NCI-H510A treated with DMSO at 0.1 percent for 48 hours (cell line): ENCODE measurements at regions not wholly inside any gene's neighbourhood (a gene's known extent, or its start where the extent isn't known, plus 50 kb on each side); places are given as distances from the start of the nearest gene placed in this dataset.
"Not testable (repeated sequence)": the region's sequence is repeated elsewhere in the genome, so short reads cannot be mapped to it uniquely, and the experiment has no call there.

Experiments
- DNase-seq: peaks from one replicate; lab custom pipeline; 2025; lab: John Stamatoyannopoulos, UW

DNA sequence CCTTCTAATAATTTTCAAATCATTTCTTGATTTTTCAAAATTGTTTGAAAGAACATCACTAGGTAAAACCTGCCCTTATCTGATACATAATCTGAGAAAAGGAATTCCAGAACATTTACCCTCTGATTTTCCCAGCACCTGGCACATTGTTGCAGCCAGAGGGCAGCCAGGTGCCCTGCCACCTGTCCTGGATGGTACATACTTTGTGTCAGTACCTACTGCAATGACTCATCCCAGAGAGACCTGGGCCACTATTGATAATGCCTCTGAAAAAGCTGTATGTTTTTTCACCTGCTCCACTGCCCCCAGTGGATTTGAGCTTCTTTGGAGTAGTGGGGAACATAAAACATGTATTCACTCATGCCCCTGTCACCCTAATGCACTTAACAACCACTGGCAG is 648.9 kb upstream of the GBE1 start:
- no peak for DNase-seq

DNA sequence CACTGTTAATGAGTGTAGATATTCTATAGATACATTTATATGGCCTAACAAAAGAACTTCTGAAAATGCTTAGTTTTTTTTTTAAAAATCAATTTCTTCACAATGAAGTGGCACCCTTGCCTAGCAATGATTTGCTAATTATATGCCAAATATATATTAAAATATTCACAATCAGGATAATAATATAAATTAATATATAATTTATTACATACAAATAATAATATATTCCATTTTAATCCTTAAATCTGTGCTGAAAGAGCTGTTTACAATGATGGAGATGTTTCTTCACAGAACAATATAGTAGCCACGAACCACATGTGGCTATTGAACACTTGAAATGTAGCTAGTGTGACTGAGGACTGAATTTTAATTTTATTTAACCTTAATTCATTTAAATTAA is 648.4 kb upstream of the GBE1 start:
- DNase-seq = no peak

DNA sequence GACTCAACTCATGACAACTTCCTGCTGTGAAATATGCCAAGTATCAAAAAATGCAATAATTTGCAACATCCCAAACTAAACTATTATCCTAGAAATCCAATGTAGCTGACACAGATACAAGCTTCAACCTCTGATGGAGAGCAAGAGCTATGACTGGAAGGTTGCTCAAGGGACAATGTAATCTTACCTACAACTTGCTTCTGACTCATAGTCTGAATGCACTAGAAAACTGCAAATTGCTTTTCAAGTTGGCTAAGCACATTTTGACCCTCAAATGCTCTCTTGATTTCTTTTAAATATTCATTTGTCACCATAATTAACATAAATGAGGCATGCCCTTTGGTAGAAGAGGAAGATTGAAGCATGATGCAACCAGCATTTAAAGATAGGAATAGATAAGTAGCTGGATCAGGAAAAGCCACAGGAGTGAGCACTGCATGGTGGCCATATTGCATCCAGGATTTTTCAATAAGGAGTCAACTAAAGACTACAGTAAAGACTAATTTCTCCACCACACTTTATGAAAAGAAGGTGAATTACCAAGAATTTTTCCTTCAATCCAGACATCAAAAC is 630.8 kb upstream of the GBE1 start:
- DNase-seq = no peak

DNA sequence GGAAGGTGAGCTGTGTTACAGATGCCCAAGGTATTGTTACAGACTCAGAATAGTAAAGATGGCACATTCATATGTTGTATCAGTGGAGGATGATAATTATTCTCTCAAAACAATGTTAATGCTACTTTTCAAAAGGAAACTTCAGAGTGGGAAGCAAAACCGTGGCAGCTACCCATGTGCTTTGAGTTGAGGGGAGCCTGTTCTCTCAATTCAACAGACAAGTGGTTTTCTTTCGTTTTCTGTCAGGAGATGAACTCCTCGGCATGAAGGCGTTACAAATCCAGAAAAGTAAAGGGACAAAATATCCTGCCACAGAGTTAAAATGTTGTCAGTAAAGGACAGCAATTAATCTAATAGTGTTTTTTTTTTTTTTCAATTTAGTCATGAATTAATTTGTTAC is 629.4 kb upstream of the GBE1 start:
- DNase-seq = no peak

DNA sequence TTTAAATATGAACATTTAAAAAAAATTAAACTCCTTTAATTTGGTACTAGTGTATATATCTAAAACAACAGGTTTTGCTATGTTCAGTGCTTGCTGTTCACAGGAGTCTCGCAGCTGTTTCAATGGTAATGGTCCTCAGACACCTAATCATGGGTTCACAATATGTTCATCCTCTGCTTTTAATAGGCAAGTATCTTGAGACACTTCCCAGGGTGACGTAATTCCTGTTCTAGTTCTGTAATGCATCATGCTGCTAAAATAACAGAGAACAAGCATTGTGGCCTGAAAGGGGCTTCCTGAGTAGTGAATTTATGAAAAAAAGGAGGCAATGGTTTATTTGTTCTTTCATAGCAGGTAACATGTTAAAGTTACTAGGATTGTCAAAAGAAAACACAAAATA is 625.2 kb upstream of the GBE1 start:
- no peak for DNase-seq

DNA sequence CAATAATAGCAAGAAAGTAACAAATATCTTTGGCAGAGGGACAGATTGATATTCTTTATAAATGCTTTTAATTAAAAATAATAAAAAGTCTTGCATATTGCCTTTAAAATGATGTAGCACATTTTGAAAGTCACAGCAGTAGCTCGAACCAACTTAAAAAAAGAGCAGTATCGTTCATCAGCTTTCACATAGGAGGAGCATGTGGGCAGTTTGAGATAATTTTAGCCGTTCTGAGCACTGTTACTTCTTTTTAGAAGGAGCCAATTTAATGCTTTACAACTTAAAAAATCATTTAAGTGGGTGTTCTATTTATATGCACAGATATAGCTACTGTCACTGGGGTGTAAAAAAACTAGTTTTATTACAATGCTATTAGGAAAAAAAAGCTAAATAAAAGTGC is 622.7 kb upstream of the GBE1 start:
- DNase-seq = no peak

DNA sequence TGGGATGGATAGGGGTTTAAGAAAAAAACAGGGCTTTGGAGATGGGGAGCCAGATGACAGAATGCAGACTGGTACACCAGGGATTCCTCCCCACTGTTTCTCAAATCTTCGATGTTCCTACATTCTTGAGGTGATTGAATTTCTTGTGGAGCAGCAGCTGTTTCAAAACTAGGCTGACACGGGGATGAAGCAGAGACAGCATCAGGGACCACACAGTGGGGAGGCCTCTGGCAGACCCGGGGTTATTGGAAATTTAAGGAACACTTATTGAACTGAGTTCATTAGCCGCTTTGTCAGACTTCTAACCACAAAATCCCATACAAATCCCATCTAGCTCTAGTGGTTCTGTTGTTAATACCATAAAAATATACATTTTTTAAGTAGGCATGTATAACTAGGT is 621.4 kb upstream of the GBE1 start:
- DNase-seq = no peak

DNA sequence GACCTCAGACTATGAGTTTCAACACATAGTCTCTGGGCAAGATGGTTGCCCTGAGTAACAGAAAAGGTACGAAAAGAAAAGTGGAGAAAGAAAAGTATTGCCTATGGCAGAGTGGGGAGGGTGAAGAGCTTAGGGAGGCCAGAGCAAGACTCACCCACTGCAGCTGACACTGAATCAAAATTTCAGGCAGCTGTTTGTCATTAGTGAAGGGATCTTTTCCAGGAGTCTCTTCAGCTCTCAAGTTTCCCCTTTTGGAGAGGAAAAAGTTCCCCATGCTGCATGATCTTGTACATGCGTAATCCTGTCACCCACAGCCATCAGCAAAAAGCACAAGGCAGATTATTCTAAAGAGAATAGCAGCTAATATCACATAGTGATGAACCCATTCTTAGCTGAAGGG is 616.9 kb upstream of the GBE1 start:
- DNase-seq = no peak

DNA sequence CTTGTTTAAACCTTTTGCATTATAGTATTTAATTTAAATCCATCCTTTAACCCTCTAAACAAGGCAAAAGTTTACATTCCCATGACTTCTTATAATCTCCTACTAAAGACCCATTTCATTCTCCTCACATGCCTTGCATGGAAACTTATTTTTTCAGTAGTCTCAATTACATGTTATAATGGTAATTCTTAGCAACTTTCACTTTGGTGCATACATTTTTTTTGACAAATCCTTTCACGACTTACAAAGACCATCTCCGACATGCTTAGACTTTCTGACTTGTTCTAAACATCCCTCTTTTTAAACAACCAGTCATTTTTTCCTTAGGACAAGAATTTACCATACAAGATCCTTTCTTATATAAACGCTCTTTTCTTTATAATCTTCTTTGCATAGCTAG is 615.4 kb upstream of the GBE1 start:
- DNase-seq = no peak

DNA sequence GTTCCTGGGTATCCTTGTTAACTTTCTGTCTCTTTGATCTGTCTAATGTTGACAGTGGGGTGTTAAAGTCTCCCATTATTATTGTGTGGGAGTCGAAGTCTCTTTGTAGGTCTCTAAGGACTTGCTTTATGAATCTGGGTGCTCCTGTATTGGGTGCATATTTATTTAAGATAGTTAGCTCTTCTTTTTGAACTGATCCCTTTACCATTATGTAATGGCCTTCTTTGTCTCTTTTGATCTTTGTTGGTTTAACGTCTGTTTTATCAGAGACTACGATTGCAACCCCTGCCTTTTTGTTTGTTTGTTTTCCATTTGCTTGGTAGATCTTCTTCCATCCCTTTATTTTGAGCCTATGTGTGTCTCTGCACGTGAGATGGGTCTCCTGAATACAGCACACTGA is 612.4 kb upstream of the GBE1 start:
- not testable (repeated sequence) for DNase-seq

DNA sequence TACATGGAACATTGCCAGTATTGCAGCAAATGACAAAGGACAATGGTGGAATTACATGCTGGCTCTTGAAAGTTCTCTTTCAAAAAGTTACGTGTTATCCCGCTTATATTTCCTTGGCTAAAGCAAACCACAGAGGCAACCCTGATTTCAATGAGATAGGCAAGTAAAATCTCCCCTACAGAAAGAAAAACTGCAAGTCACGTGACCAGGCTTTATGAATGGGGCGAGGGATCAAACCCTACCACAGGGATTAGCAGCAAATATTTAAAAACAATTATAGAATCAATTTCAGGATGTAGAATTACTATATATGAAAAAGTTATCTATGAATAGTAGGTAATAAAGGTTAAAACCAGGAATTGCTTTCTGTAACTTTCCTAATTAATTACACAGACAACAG is 603.4 kb upstream of the GBE1 start:
- DNase-seq = no peak

DNA sequence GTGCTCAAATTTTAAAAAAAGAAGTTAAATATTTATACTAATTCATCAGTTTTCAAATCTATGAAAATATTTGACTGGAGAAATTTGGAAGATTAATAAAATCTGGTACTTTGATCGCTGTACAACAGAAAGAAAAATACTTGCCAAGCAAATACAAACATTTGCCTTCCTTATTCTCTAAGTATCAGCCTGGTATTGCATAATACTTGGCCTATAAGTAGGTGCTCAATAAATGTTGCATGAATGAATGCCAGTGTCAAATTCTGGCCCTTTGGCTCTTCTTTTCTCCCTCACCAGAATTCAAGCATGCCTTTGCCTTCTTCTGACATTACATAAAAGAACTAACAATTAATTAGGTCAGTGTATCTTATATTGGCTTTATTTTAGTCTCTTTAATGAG is 601.7 kb upstream of the GBE1 start:
- no peak for DNase-seq

DNA sequence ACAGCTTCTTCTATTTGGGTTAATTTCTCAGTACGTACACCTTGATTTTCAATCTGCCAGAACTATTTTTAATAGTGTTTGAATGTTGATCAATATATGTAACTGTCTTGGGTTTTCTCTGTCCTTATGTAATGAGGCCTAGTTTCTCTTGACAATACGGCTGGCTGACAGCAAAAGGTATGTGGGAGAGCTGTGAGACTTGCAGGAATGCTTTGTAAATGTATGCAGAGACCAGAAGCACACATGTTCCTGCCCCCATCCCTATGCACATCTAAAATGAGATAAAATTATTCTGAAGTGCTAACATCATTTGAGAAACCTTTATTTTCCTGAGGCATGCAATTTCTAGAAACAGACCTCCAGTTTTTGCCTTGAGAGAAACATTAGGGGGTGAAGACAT is 593.8 kb upstream of the GBE1 start:
- no peak for DNase-seq

DNA sequence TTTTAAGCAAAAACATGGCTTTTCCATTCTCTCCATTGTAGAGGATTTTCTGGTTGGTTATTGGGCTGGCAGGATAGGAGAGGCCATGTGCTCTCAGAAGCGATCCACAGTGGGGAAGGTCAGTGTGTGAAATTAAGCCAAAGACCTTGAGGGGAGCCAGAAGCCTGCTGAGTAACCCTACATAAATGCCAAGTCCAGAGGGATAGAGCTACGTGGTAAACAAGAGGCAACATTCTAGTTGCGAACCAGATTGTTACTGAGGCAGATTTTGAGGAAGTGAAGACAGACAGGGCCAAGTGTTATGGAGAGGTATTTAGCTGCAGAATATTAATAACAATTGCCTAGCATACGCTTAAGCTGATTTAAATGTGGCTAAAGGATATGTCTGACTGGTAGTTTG is 592.8 kb upstream of the GBE1 start:
- DNase-seq = no peak

DNA sequence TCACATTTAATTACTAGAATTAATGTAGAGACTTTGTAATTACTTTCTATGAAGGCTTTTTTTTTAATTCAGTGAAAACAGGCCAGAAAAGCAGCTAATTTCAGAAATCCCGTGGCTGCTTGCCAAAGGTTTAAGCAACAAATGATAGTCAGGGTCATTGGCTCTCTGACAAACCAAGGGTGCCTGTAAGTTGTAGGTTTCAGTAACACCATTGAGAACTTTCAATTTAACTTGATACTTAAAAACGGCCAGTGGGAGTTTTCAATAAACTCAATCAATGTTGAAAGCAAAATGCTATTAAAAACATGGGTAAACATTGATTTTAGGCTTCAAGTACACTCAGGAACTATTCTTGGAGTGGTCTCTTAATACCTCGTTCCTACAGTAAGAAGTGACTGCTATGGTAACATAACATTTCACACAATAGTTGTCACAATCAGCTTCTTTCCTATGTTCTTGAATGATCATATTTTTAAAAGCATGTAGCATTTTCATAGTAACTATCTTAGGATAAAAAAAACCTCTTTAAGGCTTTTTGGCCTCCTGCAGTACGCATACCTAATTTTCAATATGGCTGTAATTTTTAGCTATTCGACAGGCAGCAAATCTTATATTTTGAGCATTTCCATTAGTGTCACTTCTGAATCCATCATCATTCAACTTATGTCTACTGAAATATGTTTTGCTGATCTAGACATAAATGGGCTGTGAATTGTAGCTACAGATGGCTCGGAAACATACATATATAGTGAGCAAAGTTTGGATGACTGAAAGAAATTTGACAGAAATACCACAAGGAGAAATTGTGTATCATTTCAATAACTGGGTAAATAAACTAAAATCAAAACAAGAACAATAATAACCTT is 592.1 kb upstream of the GBE1 start:
- DNase-seq = no peak

DNA sequence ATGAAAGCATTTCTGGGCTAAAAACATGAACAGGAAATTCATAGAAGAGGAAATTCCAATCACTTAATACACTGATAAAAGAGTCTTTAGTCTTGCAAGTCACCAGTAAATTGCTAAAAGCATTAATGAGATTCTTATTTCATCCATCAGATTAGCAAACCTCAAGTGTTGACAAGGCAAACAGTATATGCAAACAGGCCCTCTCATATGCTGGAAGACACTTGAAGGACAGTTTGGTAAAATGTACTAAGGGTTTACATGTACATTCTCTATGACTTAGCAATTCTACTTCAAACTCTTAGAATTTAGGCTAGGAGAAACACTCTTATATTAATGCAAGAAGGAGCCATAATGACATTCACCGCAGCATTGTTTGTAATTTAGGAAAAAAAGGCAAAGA is 586.1 kb upstream of the GBE1 start:
- DNase-seq = no peak

DNA sequence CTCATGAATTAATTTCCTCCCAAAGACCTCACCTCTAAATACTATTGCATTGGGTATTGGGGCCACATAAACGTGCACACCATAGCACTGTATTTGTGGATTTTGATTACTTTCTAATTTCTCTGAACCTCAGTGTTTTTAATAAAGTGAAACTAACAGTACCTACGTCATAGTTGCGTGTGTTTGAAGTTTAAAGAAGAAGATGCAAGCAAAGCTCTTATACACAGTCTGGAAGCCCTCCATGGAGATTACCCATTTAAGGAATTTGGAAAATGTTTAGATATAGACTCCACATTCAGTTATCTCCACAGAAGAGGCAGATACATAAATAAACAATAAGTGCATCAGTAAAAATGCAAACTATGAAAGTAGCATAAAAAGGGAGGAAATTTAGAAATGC is 581.1 kb upstream of the GBE1 start:
- no peak for DNase-seq

DNA sequence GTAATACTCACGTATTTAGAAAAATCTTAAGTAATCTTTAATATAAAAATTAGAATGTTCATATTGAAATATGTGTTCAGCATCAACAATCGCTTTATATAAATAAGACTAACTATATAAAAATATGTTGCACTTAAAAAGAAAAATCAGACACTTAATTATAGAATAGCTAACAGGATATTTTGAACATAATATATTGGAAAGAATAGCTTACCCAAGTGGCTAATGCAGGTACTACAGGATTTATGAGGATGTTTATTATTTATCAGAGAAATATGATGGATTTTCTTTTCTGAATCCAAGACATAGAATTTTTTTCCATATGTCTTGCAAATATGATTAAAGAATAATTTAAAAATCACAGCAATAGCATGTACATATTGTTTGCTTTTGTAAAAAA is 567.9 kb upstream of the GBE1 start:
- no peak for DNase-seq

DNA sequence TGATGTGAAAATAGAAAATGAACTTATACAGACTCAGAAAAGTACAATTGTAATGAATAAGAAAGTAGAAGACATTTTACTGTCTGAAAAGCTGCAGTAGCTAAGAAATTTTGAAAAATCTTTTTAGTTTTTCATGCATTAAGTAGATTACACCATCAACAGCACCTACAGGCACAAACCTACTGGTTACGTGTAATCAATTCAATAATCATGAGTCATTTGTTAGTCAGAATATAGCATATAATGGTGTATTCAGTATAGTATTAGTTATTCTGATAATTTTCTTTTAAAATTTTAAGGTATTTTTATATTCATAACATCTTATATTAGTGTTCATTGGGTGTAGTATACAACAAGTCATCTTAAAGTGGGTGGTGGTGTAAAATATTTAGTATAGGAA is 550.5 kb upstream of the GBE1 start:
- DNase-seq = no peak

DNA sequence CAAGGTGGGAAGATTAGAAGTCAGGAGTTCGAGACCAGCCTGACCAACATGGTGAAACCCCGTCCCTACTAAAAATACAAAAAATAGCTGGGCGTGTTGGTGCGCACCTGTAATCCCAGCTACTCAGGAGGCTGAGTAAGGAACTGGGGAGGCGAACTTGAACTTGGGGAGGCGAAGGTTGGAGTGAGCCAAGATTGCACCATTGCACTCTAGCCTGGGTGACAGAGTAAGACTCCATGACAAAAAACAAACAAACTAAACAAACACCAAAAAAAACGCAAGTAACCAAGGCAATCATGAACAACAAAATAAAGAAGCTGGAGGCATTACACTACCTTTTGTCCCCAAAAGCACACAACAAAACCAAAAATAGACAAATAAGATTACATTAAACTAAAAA is 547.3 kb upstream of the GBE1 start:
- DNase-seq = no peak

DNA sequence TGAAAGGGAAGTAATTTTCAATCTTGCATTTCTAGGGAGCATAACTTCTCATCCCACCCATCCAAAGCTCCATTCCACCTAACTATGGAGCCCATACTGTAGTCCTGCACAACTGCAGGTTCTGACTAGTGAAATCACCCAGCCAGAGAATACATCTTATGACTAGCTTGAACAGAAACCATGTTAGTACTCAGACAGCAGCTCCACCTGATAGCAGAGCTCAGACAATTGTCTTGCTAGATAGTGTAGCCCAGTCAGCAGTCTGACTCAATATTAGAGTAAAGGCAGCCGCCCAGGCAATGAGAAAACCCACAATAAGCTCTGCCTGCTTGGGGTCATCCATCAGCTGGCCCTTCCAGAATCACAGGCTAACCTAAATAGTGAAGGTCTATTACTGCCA is 544.7 kb upstream of the GBE1 start:
- no peak for DNase-seq

DNA sequence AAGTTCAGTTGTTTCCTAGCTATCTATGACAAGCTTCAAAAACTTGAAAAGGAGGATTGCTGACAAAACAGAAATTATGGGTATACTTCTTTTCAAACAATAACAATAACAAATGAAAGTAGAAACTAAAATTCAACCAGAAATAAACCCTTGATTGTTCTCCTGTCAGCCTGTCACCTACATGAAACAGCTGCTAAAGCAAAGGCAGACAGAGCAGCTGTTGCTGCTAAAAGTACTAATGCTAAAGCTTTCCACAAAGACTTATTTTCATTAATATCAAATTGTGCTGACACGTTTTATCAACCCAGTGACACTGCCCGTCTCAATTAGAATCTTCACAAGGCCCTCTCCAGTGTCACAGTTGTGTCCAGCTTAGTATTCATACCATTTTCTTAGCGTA is 533.2 kb upstream of the GBE1 start:
- no peak for DNase-seq

DNA sequence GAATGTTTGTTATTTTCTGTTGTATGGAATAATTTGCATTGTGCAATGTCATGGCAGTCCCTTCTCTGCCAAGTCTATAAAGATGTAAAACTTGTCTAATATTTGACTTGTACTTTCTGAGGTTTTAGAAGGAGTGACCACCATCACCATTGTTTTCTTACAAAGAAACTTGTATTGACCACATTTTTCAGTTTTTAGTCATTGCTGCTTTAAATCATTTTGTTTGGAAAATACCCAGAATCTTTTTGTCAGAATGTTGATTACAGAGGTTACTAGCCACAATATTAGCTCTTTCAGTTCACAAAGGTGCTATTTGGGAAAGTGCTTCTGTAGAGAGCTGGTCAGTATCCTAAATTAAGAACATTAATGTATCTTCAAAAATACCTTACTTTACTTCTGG is 532.4 kb upstream of the GBE1 start:
- no peak for DNase-seq

DNA sequence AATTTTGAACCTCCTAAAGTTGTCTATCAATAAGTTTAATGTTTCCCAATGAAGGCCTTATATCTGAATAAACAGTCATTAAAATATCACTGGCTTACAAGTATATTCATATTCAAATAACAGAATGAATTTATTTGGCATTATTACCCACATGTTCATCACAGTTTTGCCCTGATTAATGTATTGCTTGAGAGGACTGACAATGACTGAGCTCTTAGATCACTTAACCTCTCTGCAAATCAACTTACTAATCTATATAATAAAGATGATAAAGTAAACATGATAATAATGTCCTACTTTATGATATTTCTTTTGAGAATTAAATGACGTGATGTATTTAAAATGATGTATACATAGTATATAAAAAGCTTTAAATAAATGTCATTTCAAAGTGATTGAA is 532.0 kb upstream of the GBE1 start:
- no peak for DNase-seq
